ENCODE measurements at regions not wholly inside any gene's neighbourhood (a gene's known extent, or its start where the extent isn't known, plus 50 kb on each side); places are given as distances from the start of the nearest gene placed in this dataset.

DNA sequence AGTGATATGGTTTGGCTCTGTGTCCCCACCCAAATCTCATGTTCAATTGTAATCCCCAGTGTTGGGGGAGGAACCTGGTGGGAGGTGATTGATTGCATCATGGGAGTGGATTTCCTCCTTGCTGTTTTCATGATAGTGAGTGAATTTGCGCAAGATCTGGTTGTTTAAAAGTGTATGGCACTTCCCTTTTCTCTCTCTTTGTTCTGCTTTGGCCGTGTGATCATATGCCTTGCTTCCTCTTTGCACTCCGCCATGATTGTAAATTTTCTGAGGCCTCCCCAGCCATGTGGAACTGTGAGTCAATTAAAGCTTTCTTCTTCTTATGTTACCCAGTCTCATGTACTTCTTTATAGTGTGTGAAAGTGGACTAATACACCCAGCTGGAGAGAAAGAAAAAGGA lies 113.0 kb upstream of the AADAT start:
- no peak overlapping the region for H3K4ac ChIP-seq (replicated peaks; ENCODE audit: insufficient read length, low read depth, low read length)
- no peak overlapping the region for H2BK120ac ChIP-seq (replicated peaks; ENCODE audit: low read depth, low read length)
- no peak overlapping the region for H3K4me2 ChIP-seq (ENCODE audit: insufficient read depth in 1 of 2, low read depth in 2 of 2, low read length in 2 of 2)
- no peaks in the 10 kb centered on the region for H3K27me3 ChIP-seq (replicated peaks in 1 of 4; ENCODE audit: control insufficient read depth in 3 of 4, extremely low read depth in 1 of 4, insufficient read depth in 3 of 4, low read length in 3 of 4)
- no peak overlapping the region for H2AK5ac ChIP-seq (ENCODE audit: low read depth, low read length)
- H3K79me2 ChIP-seq (ENCODE audit: control insufficient read depth in 1 of 2, insufficient read depth in 2 of 2, low read length in 2 of 2), result no peaks in the 10 kb centered on the region
- no peak overlapping the region for H4K5ac ChIP-seq (ENCODE audit: insufficient read length, low read depth, low read length)
- H3K9ac ChIP-seq (replicated peaks in 1 of 4; ENCODE audit: extremely low read depth in 1 of 4, low read depth in 3 of 4, low read length in 3 of 4), result no peak overlapping the region
- FAIRE-seq (no peak), DNase-seq (ENCODE audit: low read depth in 1 of 2, low spot score in 2 of 2) (no peak)
- no peak overlapping the region for H3K18ac ChIP-seq (ENCODE audit: extremely low read depth, low read length)
- H3K4me3 ChIP-seq (ENCODE audit: extremely low read depth in 1 of 4, insufficient read depth in 2 of 4, low read depth in 3 of 4, low read length in 4 of 4), result no peak overlapping the region
- no peak overlapping the region for H3K27ac ChIP-seq (ENCODE audit: low read depth, low read length)
- peaks cover 0 to 3% of the 10 kb centered on the region in 2 experiments; a peak in 1 of 4 replicates for H3K9me3 ChIP-seq (ENCODE audit: insufficient read depth in 2 of 2, low read depth in 1 of 2, low read length in 1 of 2)
- H3K23me2 ChIP-seq (ENCODE audit: low read depth, low read length), result no peaks in the 10 kb centered on the region
- no peak overlapping the region for H2BK15ac ChIP-seq (ENCODE audit: low read length)
- ChIA-PET POLR2A (ENCODE audit: partially characterized antibody) (no interaction called here), CTCF (ENCODE audit: partially characterized antibody) (interaction anchor here (1.1 to 2.2 kb wide), 2 partner anchors 57 to 92 kb away, joined by 4 to 10 read pairs; no protein-coding TSS in a partner anchor)
- H3K14ac ChIP-seq (ENCODE audit: insufficient read length), result no peak overlapping the region
- H4K20me1 ChIP-seq (replicated peaks in 1 of 2; ENCODE audit: control insufficient read depth in 1 of 2, insufficient read depth in 2 of 2, low read length in 2 of 2), result no peaks in the 10 kb centered on the region
- H2BK5ac ChIP-seq (ENCODE audit: low read depth, low read length), result no peak overlapping the region
- no peak for TF ChIP-seq CHD1 (IDR thresholded peaks at IDR 0.05; ENCODE audit: low read depth, low read length)
- no peak for TF ChIP-seq ZNF274 (IDR thresholded peaks at IDR 0.05; ENCODE audit: borderline replicate concordance, extremely low read depth, low read length)
- no peak for TF ChIP-seq SUZ12 (IDR thresholded peaks at IDR 0.05; ENCODE audit: low read length)
- no peak for TF ChIP-seq CBX8 (IDR thresholded peaks at IDR 0.05; ENCODE audit: borderline replicate concordance, low read depth, low read length)
- TF ChIP-seq CTBP2 (IDR thresholded peaks at IDR 0.05; ENCODE audit: borderline replicate concordance, insufficient read depth, insufficient read length, low read length), result no peak
- TF ChIP-seq SP4 (IDR thresholded peaks at IDR 0.05; ENCODE audit: low read length), result no peak
- H2BK20ac ChIP-seq (ENCODE audit: low read length), result no peak overlapping the region
- no peak overlapping the region for H2BK12ac ChIP-seq (ENCODE audit: low read depth, low read length)
- no peak overlapping the region for H4K8ac ChIP-seq (ENCODE audit: extremely low read depth, insufficient read depth, low read length)
- H3K79me1 ChIP-seq (ENCODE audit: low read depth, low read length), result no peaks in the 10 kb centered on the region
- H3K56ac ChIP-seq (replicated peaks; ENCODE audit: insufficient read length, low read depth, low read length), result no peak overlapping the region
- WGBS, 2 experiments (ENCODE audit: extremely low coverage in 1 of 2, insufficient coverage in 1 of 2, insufficient read length in 1 of 2, insufficient replicate concordance in 2 of 2, low coverage in 1 of 2, low lambda C conversion rate in 2 of 2, missing lambda C conversion rate in 1 of 2), result 96% methylated on average over 3 of the region's 3 CpGs; no CpG with 5 or more reads in 1 of the 2 experiments
- H4K91ac ChIP-seq (replicated peaks; ENCODE audit: insufficient read length, low read length), result no peak overlapping the region
- no peak overlapping the region for H2AFZ ChIP-seq (ENCODE audit: low read length)
- H3K23ac ChIP-seq (ENCODE audit: insufficient read length), result no peak overlapping the region
- H3K36me3 ChIP-seq (ENCODE audit: control insufficient read depth in 2 of 4, insufficient read depth in 4 of 4, low read length in 3 of 4), result no peaks in the 10 kb centered on the region
- no peaks in the 10 kb centered on the region for H3K4me1 ChIP-seq (replicated peaks in 1 of 4; ENCODE audit: control insufficient read depth in 3 of 4, insufficient read depth in 4 of 4, low read length in 3 of 4)
